H1 (cell line): ENCODE measurements at regions not wholly inside any gene's neighbourhood (a gene's known extent, or its start where the extent isn't known, plus 50 kb on each side); places are given as distances from the start of the nearest gene placed in this dataset.

Source experiments
- CTCF ChIA-PET: fragments of 300-600 bp; sonication (Branson Sonifier 250); formaldehyde crosslinking; loops from one replicate; lab custom pipeline; 2021; ENCODE audit not compliant: partially characterized antibody; lab: Charles Lee
- POLR2A ChIA-PET: fragments of 300-600 bp; sonication (Branson Sonifier 250); formaldehyde crosslinking; loops from one replicate; lab custom pipeline; 2021; ENCODE audit warnings: inconsistent platforms; ENCODE audit not compliant: partially characterized antibody; lab: Charles Lee
- DNase-seq, 2 experiments: peaks; one replicate each; pipeline versions ENCODE4 v3.0.0 to v3.0.0-alpha.2; 2010 to 2022; ENCODE audit warnings: low spot score in 2 of 2, low read depth in 1 of 2, mixed read lengths in 1 of 2
- FAIRE-seq: peaks from 2 replicates; lab custom pipeline; 2011; peaks lifted over from hg19 to GRCh38; lab: Jason Lieb, UNC
- H2AFZ ChIP-seq: 2 replicates; pipeline ENCODE4 v1.8.1; 2012; ENCODE audit warnings: low read length, inconsistent platforms
- H2AK5ac ChIP-seq: 2 replicates; pipeline ENCODE4 v1.6.1; 2013; ENCODE audit warnings: low read depth, low read length
- H2BK120ac ChIP-seq: replicated peaks from 2 replicates; pipeline ENCODE3; 2013; ENCODE audit warnings: low read depth, low read length, inconsistent platforms
- H2BK12ac ChIP-seq: 2 replicates; pipeline ENCODE4 v1.6.1; 2013; ENCODE audit warnings: low read depth, low read length
- H2BK15ac ChIP-seq: 2 replicates; pipeline ENCODE4 v1.6.1; 2013; ENCODE audit warnings: low read length
- H2BK20ac ChIP-seq: 2 replicates; pipeline ENCODE4 v1.6.1; 2013; ENCODE audit warnings: low read length
- H2BK5ac ChIP-seq: 2 replicates; pipeline ENCODE4 v1.6.1; 2013; ENCODE audit warnings: low read depth, low read length
- H3K14ac ChIP-seq: 2 replicates; pipeline ENCODE4 v1.6.1; 2013; ENCODE audit warnings: inconsistent platforms; ENCODE audit not compliant: insufficient read length
- H3K18ac ChIP-seq: 2 replicates; pipeline ENCODE4 v1.6.1; 2013; ENCODE audit warnings: low read length; ENCODE audit errors: extremely low read depth
- H3K23ac ChIP-seq: 2 replicates; pipeline ENCODE4 v1.6.1; 2013; ENCODE audit warnings: inconsistent platforms; ENCODE audit not compliant: insufficient read length
- H3K23me2 ChIP-seq: 2 replicates; pipeline ENCODE4 v1.6.1; 2013; ENCODE audit warnings: low read depth, low read length
- H3K27ac ChIP-seq: 2 replicates; pipeline ENCODE4 v1.6.1; 2011; ENCODE audit warnings: low read depth, low read length, inconsistent platforms
- H3K27me3 ChIP-seq, 4 experiments: replicated peaks in 1 of 4; 1 replicate in 1 of 4; 2 replicates in 3 of 4; pipeline versions ENCODE4 v1.6.1 to v1.8.1; 2011 to 2013; ENCODE audit warnings: low read length in 3 of 4, mild to moderate bottlenecking in 3 of 4, inconsistent platforms in 2 of 4, mixed read lengths in 2 of 4, moderate library complexity in 1 of 4; ENCODE audit not compliant: control insufficient read depth in 3 of 4, insufficient read depth in 3 of 4; ENCODE audit errors: extremely low read depth in 1 of 4
- H3K36me3 ChIP-seq, 4 experiments: 2 replicates each; pipeline versions ENCODE4 v1.6.1 to v1.8.1; 2011 to 2013; ENCODE audit warnings: mild to moderate bottlenecking in 4 of 4, low read length in 3 of 4, moderate library complexity in 2 of 4, control low read depth in 1 of 4, inconsistent platforms in 1 of 4; ENCODE audit not compliant: insufficient read depth in 4 of 4, control insufficient read depth in 2 of 4
- H3K4ac ChIP-seq: replicated peaks from 2 replicates; pipeline ENCODE3; 2013; ENCODE audit warnings: low read length, low read depth, mixed read lengths, inconsistent platforms; ENCODE audit not compliant: insufficient read length
- H3K4me1 ChIP-seq, 4 experiments: replicated peaks in 1 of 4; 1 replicate in 1 of 4; 2 replicates in 3 of 4; pipeline versions ENCODE4 v1.6.1 to v1.8.1; 2011 to 2013; ENCODE audit warnings: low read length in 3 of 4, inconsistent platforms in 2 of 4, mixed read lengths in 1 of 4; ENCODE audit not compliant: insufficient read depth in 4 of 4, control insufficient read depth in 3 of 4
- H3K4me2 ChIP-seq, 2 experiments: 2 replicates each; pipeline versions ENCODE4 v1.6.1 to v1.8.1; 2011 to 2013; ENCODE audit warnings: low read depth in 2 of 2, low read length in 2 of 2, control low read depth in 1 of 2, inconsistent platforms in 1 of 2, mild to moderate bottlenecking in 1 of 2; ENCODE audit not compliant: insufficient read depth in 1 of 2
- H3K4me3 ChIP-seq, 4 experiments: fragments of 200-600, 300-600 bp in 1 of 4; sonication (generic), shearing (Covaris generic), sonication (Bioruptor Twin) in 1 of 4; 2 replicates each; pipeline versions ENCODE4 v1.5.1 to v1.8.1; 2011 to 2016; ENCODE audit warnings: low read length in 4 of 4, low read depth in 3 of 4, control low read depth in 2 of 4, inconsistent platforms in 2 of 4, mild to moderate bottlenecking in 2 of 4, mixed read lengths in 1 of 4, moderate library complexity in 1 of 4; ENCODE audit not compliant: insufficient read depth in 2 of 4; ENCODE audit errors: extremely low read depth in 1 of 4
- H3K56ac ChIP-seq: replicated peaks from 2 replicates; pipeline ENCODE3; 2013; ENCODE audit warnings: low read depth, mild to moderate bottlenecking, mixed read lengths, low read length, inconsistent platforms; ENCODE audit not compliant: insufficient read length
- H3K79me1 ChIP-seq: 2 replicates; pipeline ENCODE4 v1.6.1; 2013; ENCODE audit warnings: low read depth, low read length, control low read depth
- H3K79me2 ChIP-seq, 2 experiments: 2 replicates each; pipeline versions ENCODE4 v1.6.1 to v1.8.1; 2012 to 2013; ENCODE audit warnings: low read length in 2 of 2, mild to moderate bottlenecking in 2 of 2, inconsistent platforms in 1 of 2; ENCODE audit not compliant: insufficient read depth in 2 of 2, control insufficient read depth in 1 of 2
- H3K9ac ChIP-seq, 4 experiments: replicated peaks in 1 of 4; 1 replicate in 1 of 4; 2 replicates in 3 of 4; pipeline versions ENCODE4 v1.6.1 to v1.8.1; 2011 to 2013; ENCODE audit warnings: low read depth in 3 of 4, low read length in 3 of 4, control low read depth in 2 of 4, mild to moderate bottlenecking in 2 of 4, moderate library complexity in 2 of 4, inconsistent platforms in 1 of 4; ENCODE audit errors: extremely low read depth in 1 of 4
- H3K9me3 ChIP-seq, 2 experiments: 2 replicates each; pipeline versions ENCODE4 v1.6.1 to v1.8.1; 2012 to 2013; ENCODE audit warnings: mild to moderate bottlenecking in 2 of 2, moderate library complexity in 2 of 2, control low read depth in 1 of 2, inconsistent platforms in 1 of 2, low read depth in 1 of 2, low read length in 1 of 2, mixed read lengths in 1 of 2; ENCODE audit not compliant: insufficient read depth in 2 of 2
- H4K20me1 ChIP-seq, 2 experiments: replicated peaks in 1 of 2; 2 replicates each; pipeline versions ENCODE3 to v1.8.1; 2011 to 2013; ENCODE audit warnings: inconsistent platforms in 2 of 2, low read length in 2 of 2, mild to moderate bottlenecking in 1 of 2; ENCODE audit not compliant: insufficient read depth in 2 of 2, control insufficient read depth in 1 of 2
- H4K5ac ChIP-seq: 2 replicates; pipeline ENCODE4 v1.6.1; 2013; ENCODE audit warnings: low read length, low read depth, mixed read lengths, inconsistent platforms; ENCODE audit not compliant: insufficient read length
- H4K8ac ChIP-seq: 2 replicates; pipeline ENCODE4 v1.8.0; 2013; ENCODE audit warnings: mild to moderate bottlenecking, moderate library complexity, low read length, inconsistent platforms; ENCODE audit not compliant: insufficient read depth; ENCODE audit errors: extremely low read depth
- H4K91ac ChIP-seq: replicated peaks from 2 replicates; pipeline ENCODE3; 2013; ENCODE audit warnings: low read length, mixed read lengths, inconsistent platforms; ENCODE audit not compliant: insufficient read length
- ASH2L ChIP-seq: fragments of 200-600, 300-600 bp; sonication (generic); IDR thresholded peaks from one replicate; pipeline ENCODE4 v1.7.1; 2017; ENCODE audit warnings: low read length
- BRCA1 ChIP-seq: IDR thresholded peaks from 2 replicates; pipeline ENCODE4 v1.6.1; 2012; ENCODE audit warnings: low read depth, low read length, improper control_type of control experiment
- CTCF ChIP-seq, 3 experiments: IDR thresholded peaks; 1 replicate in 2 of 3; 2 replicates in 1 of 3; pipeline versions ENCODE4 v1.5.1 to v1.6.1; 2011; ENCODE audit warnings: low read length in 3 of 3, mild to moderate bottlenecking in 3 of 3, inconsistent platforms in 2 of 3, low read depth in 1 of 3, moderate library complexity in 1 of 3; ENCODE audit not compliant: insufficient read depth in 1 of 3; ENCODE audit errors: control extremely low read depth in 1 of 3
- E2F6 ChIP-seq: IDR thresholded peaks from 2 replicates; pipeline ENCODE4 v1.6.1; 2012; ENCODE audit warnings: inconsistent platforms
- JUND ChIP-seq: IDR thresholded peaks from 2 replicates; pipeline ENCODE4 v1.6.1; 2011; ENCODE audit warnings: mild to moderate bottlenecking, improper control_type of control experiment, low read length
- RAD21 ChIP-seq, 2 experiments: IDR thresholded peaks in 1 of 2; conservative IDR thresholded peaks in 1 of 2; 2 replicates each; pipeline ENCODE4 v1.6.1; 2011; ENCODE audit warnings: low read depth in 2 of 2, low read length in 2 of 2, improper control_type of control experiment in 1 of 2, inconsistent platforms in 1 of 2, mild to moderate bottlenecking in 1 of 2, moderate library complexity in 1 of 2
- RBBP5 ChIP-seq: IDR thresholded peaks from 2 replicates; pipeline ENCODE4 v1.7.1; 2012; ENCODE audit warnings: low read depth, mild to moderate bottlenecking, inconsistent platforms, low read length, moderate library complexity, borderline replicate concordance
- SP4 ChIP-seq: IDR thresholded peaks from 2 replicates; pipeline ENCODE4 v1.6.1; 2012; ENCODE audit warnings: low read length, inconsistent platforms
- USF2 ChIP-seq: IDR thresholded peaks from 2 replicates; pipeline ENCODE4 v1.6.1; 2011; ENCODE audit warnings: low read length, improper control_type of control experiment
- WGBS, 2 experiments: shearing (Covaris generic) in 1 of 2; methylation state at CpG; one replicate each; pipeline versions ENCODE4 v1.1.6 to v1.1.7; 2013 to 2015; ENCODE audit warnings: low lambda C conversion rate in 2 of 2, mixed read lengths in 2 of 2, inconsistent platforms in 1 of 2, low coverage in 1 of 2, missing lambda C conversion rate in 1 of 2; ENCODE audit not compliant: insufficient replicate concordance in 2 of 2, insufficient coverage in 1 of 2, insufficient read length in 1 of 2; ENCODE audit errors: extremely low coverage in 1 of 2, missing lambda C conversion rate in 1 of 2; 5-methylcytosine and 5-hydroxymethylcytosine counted together

- ChIA-PET CTCF (interaction anchor here (0.8 kb wide), 1 partner anchor 18 kb away, joined by 3 read pairs; no protein-coding TSS in a partner anchor), POLR2A (no interaction called here)
- 96% methylated on average over 3 of the region's 3 CpGs; no CpG with 5 or more reads in 1 of the 2 experiments for WGBS, 2 experiments
These were observed 51.1 kb upstream of the NCOA1 start for GRCh38 chr2:24439971-24440340.

More at GRCh38 chr2:24439971-24440340, 51.1 kb upstream of the NCOA1 start:
- Histone ChIP-seq H3K23ac (no peak overlapping the region), H2BK20ac (no peak overlapping the region), H3K23me2 (no peaks in the 10 kb centered on the region), H3K14ac (no peak overlapping the region), H3K79me2 (no peaks in the 10 kb centered on the region), H3K9ac (no peak overlapping the region), H2BK12ac (no peak overlapping the region), H3K36me3 (no peaks in the 10 kb centered on the region), H3K27me3 (no peaks in the 10 kb centered on the region), H2AFZ (peak overlapping the region; percentile 77; the same call in 1 of the 2 replicates), H3K4ac (no peak overlapping the region), H3K27ac (no peak overlapping the region), H2BK5ac (no peak overlapping the region), H2BK120ac (no peak overlapping the region), H3K4me3 (no peak overlapping the region), H2BK15ac (no peak overlapping the region), H3K9me3 (no peaks in the 10 kb centered on the region), H2AK5ac (no peak overlapping the region), H3K56ac (no peak overlapping the region), H3K18ac (no peak overlapping the region), H4K5ac (no peak overlapping the region), H3K79me1 (no peaks in the 10 kb centered on the region), H4K8ac (no peak overlapping the region), H4K20me1 (no peaks in the 10 kb centered on the region), H3K4me1 (no peaks in the 10 kb centered on the region), H4K91ac (no peak overlapping the region), H3K4me2 (no peak overlapping the region)
- FAIRE-seq (no peak), DNase-seq (no peak)
- TF ChIP-seq SP4 (no peak), CTCF (IDR thresholded peaks at IDR 0.05; ENCODE audit: control extremely low read depth in 1 of 3, insufficient read depth in 1 of 3, low read depth in 1 of 3, low read length in 3 of 3) (no peak), JUND (no peak), BRCA1 (no peak), USF2 (no peak), RBBP5 (no peak), RAD21 (IDR thresholded peaks at IDR 0.05 in 1 of 2, conservative IDR thresholded peaks at IDR 0.05 in 1 of 2; ENCODE audit: low read depth in 2 of 2, low read length in 2 of 2) (no peak), ASH2L (no peak), E2F6 (no peak)
